ENCODE measurements at regions not wholly inside any gene's neighbourhood (a gene's known extent, or its start where the extent isn't known, plus 50 kb on each side); places are given as distances from the start of the nearest gene placed in this dataset.

- no peak for DNase-seq (ENCODE audit: extremely low read depth, low read depth)
- no peak overlapping the region for H3K4me3 ChIP-seq (replicated peaks; ENCODE audit: low read depth, low read length)
- TF ChIP-seq, protein P1, sequence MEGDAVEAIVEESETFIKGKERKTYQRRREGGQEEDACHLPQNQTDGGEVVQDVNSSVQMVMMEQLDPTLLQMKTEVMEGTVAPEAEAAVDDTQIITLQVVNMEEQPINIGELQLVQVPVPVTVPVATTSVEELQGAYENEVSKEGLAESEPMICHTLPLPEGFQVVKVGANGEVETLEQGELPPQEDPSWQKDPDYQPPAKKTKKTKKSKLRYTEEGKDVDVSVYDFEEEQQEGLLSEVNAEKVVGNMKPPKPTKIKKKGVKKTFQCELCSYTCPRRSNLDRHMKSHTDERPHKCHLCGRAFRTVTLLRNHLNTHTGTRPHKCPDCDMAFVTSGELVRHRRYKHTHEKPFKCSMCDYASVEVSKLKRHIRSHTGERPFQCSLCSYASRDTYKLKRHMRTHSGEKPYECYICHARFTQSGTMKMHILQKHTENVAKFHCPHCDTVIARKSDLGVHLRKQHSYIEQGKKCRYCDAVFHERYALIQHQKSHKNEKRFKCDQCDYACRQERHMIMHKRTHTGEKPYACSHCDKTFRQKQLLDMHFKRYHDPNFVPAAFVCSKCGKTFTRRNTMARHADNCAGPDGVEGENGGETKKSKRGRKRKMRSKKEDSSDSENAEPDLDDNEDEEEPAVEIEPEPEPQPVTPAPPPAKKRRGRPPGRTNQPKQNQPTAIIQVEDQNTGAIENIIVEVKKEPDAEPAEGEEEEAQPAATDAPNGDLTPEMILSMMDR (IDR thresholded peaks at IDR 0.05; ENCODE audit: low read depth, low read length, missing control alignments): no peak
These were observed 64.0 kb upstream of the KLF6 start for GRCh38 chr10:3848775-3849635.

- no peak for DNase-seq (ENCODE audit: extremely low read depth, low read depth)
- TF ChIP-seq, protein P1 (IDR thresholded peaks at IDR 0.05; ENCODE audit: low read depth, low read length, missing control alignments): no peak
- no peak overlapping the region for H3K4me3 ChIP-seq (replicated peaks; ENCODE audit: low read depth, low read length)
These were observed 63.2 kb upstream of the KLF6 start for GRCh38 chr10:3848005-3848774.

DNA sequence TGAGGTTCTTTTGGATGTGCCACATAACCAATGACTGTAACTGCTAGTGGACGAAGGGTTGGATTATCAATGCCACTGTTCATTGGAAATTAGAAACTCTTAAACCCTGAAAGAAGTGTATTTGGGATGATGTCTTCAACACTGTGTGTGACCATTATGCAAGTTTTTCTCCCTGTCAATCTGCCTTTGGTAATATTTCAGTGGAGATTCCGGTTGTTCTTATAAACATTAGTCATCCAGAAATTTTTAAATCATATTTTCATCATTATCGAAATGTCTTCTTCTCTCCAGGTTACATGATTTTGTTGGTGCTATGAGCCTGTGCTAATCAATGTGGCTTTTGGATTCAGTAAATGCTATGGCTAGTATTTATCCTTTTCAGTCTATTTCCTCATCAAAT is 61.7 kb upstream of the KLF6 start:
- no peak overlapping the region for H3K4me3 ChIP-seq (replicated peaks; ENCODE audit: low read depth, low read length)
- DNase-seq (ENCODE audit: extremely low read depth, low read depth): no peak
- TF ChIP-seq, protein P1 (IDR thresholded peaks at IDR 0.05; ENCODE audit: low read depth, low read length, missing control alignments): no peak

GRCh38 chr10:3844491-3845025 is 59.5 kb upstream of the KLF6 start:
- no peak overlapping the region for H3K4me3 ChIP-seq (replicated peaks; ENCODE audit: low read depth, low read length)
- no peak for DNase-seq (ENCODE audit: extremely low read depth, low read depth)
- TF ChIP-seq, protein P1 (IDR thresholded peaks at IDR 0.05; ENCODE audit: low read depth, low read length, missing control alignments): no peak

GRCh38 chr10:3838460-3839437 is 53.7 kb upstream of the KLF6 start:
- DNase-seq (ENCODE audit: extremely low read depth, low read depth): no peak
- no peak overlapping the region for H3K4me3 ChIP-seq (replicated peaks; ENCODE audit: low read depth, low read length)
- TF ChIP-seq, protein P1 (IDR thresholded peaks at IDR 0.05; ENCODE audit: low read depth, low read length, missing control alignments): no peak
